Right cardiac atrium (tissue), 5 donors: ENCODE measurements at regions not wholly inside any gene's neighbourhood (a gene's known extent, or its start where the extent isn't known, plus 50 kb on each side); places are given as distances from the start of the nearest gene placed in this dataset.

Experiments
- ATAC-seq, 2 donors: fragments of 200-7000 bp; cut with Tn5 transposase; one replicate each; pipeline versions ENCODE4 v1.8.0 to v1.9.1; 2020; ENCODE audit warnings: moderate library complexity in 2 of 2, mild to moderate bottlenecking in 1 of 2
- DNase-seq, 3 donors: peaks; one replicate each; pipeline ENCODE4 v3.0.0-alpha.2; 2020
- H3K27ac ChIP-seq: one replicate; pipeline ENCODE4 v1.5.1; 2013; ENCODE audit warnings: mild to moderate bottlenecking, low read length, control low read depth, moderate library complexity
- H3K27me3 ChIP-seq: one replicate; pipeline ENCODE4 v1.6.1; 2013; ENCODE audit not compliant: control insufficient read depth, insufficient read depth
- H3K4me1 ChIP-seq: one replicate; pipeline ENCODE4 v1.6.1; 2013; ENCODE audit warnings: low read length; ENCODE audit not compliant: control insufficient read depth, insufficient read depth
- H3K4me3 ChIP-seq: one replicate; pipeline ENCODE4 v1.5.1; 2013; ENCODE audit warnings: low read length, control low read depth
- H3K9me3 ChIP-seq: one replicate; pipeline ENCODE4 v1.6.1; 2013; ENCODE audit warnings: low read length; ENCODE audit not compliant: control insufficient read depth
- WGBS: extraction: QIAGEN DNeasy Blood & Tissue Kit; methylation state at CpG from one replicate; pipeline ENCODE4 v1.1.7; 2013; 5-methylcytosine and 5-hydroxymethylcytosine counted together
- intact Hi-C, 4 donors: fragments of 100-400 bp; cut with DNase I; formaldehyde crosslinking; loops; one replicate each; pipeline versions ENCODE4 v1.11.0 to v1.14.0; 2022 to 2023
- donor health status: healthy with polysubstance abuse.
- donor health status: DM: no; HTN: yes; CAD: no.
- donor health status: DM: no; HTN: no; CAD: no.
- donor health status: DM: no; HTN: yes; CAD: no; lungs with severe emphysema.
- donor health status: DM: yes; HTN: yes; CAD: no.

- H3K4me3 ChIP-seq: no peak overlapping the region
- no peak for ATAC-seq
- H3K27me3 ChIP-seq: no peaks in the 10 kb centered on the region
- WGBS: 88% methylated on average over 6 of the region's 6 CpGs
- H3K9me3 ChIP-seq: no peaks in the 10 kb centered on the region
- no peak overlapping the region for H3K27ac ChIP-seq
- no peaks in the 10 kb centered on the region for H3K4me1 ChIP-seq
- DNase-seq: peak in 1 of 3 donors; percentile 12
- intact Hi-C loops: no loop called here
Observed at GRCh38 chr10:106467506-106467905, 697.0 kb downstream of the SORCS1 start.

- no peak overlapping the region for H3K27ac ChIP-seq
- DNase-seq (no peak), ATAC-seq (no peak)
- intact Hi-C loops: no loop called here
- WGBS: 82% methylated on average over 3 of the region's 3 CpGs
- H3K4me3 ChIP-seq: no peak overlapping the region
- no peaks in the 10 kb centered on the region for H3K4me1 ChIP-seq
- no peaks in the 10 kb centered on the region for H3K9me3 ChIP-seq
- no peaks in the 10 kb centered on the region for H3K27me3 ChIP-seq
Observed at GRCh38 chr10:106457522-106457921, 707.0 kb downstream of the SORCS1 start.

GRCh38 chr10:106454233-106454632 is 710.3 kb downstream of the SORCS1 start:
- WGBS: 85% methylated on average over 3 of the region's 3 CpGs
- no peak overlapping the region for H3K4me3 ChIP-seq
- no peaks in the 10 kb centered on the region for H3K9me3 ChIP-seq
- H3K27ac ChIP-seq: no peak overlapping the region
- H3K27me3 ChIP-seq: no peaks in the 10 kb centered on the region
- DNase-seq: no peak
- no peaks in the 10 kb centered on the region for H3K4me1 ChIP-seq
- no peak for ATAC-seq
- intact Hi-C loops: no loop called here

DNA sequence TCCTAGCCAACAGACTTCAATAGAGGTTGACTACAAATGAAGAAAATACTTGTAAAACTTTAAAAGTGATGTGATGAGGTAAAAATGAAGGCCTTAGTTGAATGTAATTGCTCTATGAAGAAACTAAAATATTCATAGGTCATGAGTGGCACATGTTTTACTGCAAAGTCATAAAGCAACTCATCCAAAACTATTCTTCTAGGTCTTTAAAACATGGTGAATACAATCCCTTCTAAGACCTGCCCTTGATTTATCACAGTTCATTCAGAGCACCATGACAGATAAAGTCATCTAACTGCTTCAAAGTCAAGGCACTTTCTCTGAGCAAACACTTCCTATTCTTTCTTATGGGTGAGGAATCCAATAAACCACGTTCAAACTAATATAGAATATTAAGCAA is 713.5 kb downstream of the SORCS1 start:
- no peak for ATAC-seq
- Histone ChIP-seq H3K4me3 (no peak overlapping the region), H3K9me3 (no peaks in the 10 kb centered on the region), H3K27me3 (no peaks in the 10 kb centered on the region), H3K27ac (no peak overlapping the region), H3K4me1 (no peaks in the 10 kb centered on the region)
- 66% methylated on average over 1 of the region's 1 CpG for WGBS
- no peak for DNase-seq
- intact Hi-C loops: no loop called here

DNA sequence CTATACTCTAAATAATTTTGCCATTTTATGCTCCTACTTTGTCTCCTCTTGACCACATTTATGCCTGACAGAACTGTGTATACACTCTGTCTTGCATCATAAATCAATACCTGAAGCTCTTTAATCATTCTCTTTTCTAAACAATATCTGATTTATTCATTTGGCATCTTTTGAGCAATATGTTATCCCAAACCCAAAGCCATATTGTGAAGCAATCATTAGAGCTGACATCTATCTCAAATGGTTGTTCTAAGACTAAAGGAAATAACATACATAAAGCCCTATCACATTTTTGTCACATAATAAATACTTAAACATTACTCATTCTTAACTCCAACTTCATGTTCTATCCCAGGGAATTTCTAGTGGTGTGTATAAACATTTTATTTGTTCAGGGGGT is 717.6 kb downstream of the SORCS1 start:
- H3K4me3 ChIP-seq: no peak overlapping the region
- ATAC-seq (no peak), DNase-seq (no peak)
- no peaks in the 10 kb centered on the region for H3K9me3 ChIP-seq
- H3K27ac ChIP-seq: no peak overlapping the region
- H3K27me3 ChIP-seq: no peaks in the 10 kb centered on the region
- intact Hi-C loops: no loop called here
- no peaks in the 10 kb centered on the region for H3K4me1 ChIP-seq

DNA sequence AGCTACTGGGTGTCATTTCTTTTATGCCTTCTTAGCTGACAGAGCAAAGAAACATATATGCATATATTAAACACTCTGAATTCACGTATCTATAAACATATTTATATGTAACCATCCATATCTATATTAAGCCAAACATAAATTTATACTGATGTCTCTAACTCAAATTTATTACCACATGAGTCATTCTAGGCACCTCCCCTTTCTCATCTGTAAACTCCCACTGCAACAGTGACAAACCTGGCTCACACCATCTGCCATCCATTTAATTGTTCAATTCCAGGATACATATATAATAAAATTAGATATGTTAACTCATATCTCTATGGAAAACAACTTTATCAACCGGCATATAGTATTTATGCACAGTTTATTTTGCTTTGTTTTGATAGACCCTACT is 722.3 kb downstream of the SORCS1 start:
- 59% methylated on average over 2 of the region's 2 CpGs for WGBS
- Histone ChIP-seq H3K4me3 (no peak overlapping the region), H3K27me3 (no peaks in the 10 kb centered on the region), H3K4me1 (no peaks in the 10 kb centered on the region), H3K27ac (no peak overlapping the region), H3K9me3 (no peaks in the 10 kb centered on the region)
- no peak for DNase-seq
- ATAC-seq: no peak
- intact Hi-C loops: no loop called here

DNA sequence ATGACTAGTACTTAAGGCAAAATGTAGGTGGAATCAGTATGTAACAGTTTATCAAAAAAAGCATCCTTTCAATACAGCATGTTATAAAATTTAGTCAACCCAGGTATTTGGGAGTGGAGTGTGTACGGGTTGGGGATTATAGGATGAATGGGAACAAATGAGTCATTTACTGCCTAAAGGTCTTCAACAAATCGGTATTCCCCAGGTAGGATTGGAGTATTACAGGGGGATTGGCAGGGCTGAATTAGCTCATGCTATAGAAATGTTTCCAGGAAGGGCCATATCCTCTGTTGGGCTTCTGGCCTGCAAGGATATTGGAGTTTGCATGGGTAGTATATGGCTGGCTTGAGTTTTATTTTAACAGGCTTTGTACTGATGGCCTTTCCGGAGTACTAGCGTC is 723.7 kb downstream of the SORCS1 start:
- no peak for DNase-seq
- Histone ChIP-seq H3K27ac (no peak overlapping the region), H3K4me3 (no peak overlapping the region), H3K9me3 (no peaks in the 10 kb centered on the region), H3K27me3 (no peaks in the 10 kb centered on the region), H3K4me1 (no peaks in the 10 kb centered on the region)
- ATAC-seq: no peak
- 74% methylated on average over 4 of the region's 4 CpGs for WGBS
- intact Hi-C loops: no loop called here

- Histone ChIP-seq H3K27me3 (no peaks in the 10 kb centered on the region), H3K27ac (no peak overlapping the region), H3K4me1 (no peaks in the 10 kb centered on the region), H3K9me3 (no peaks in the 10 kb centered on the region), H3K4me3 (no peak overlapping the region)
- intact Hi-C loops: no loop called here
- DNase-seq (no peak), ATAC-seq (no peak)
- 89% methylated on average over 2 of the region's 2 CpGs for WGBS
Observed at GRCh38 chr10:106440355-106440754, 724.2 kb downstream of the SORCS1 start.

- no peak overlapping the region for H3K4me3 ChIP-seq
- WGBS: 81% methylated on average over 3 of the region's 3 CpGs
- DNase-seq (no peak), ATAC-seq (no peak)
- no peaks in the 10 kb centered on the region for H3K27me3 ChIP-seq
- H3K4me1 ChIP-seq: no peaks in the 10 kb centered on the region
- H3K27ac ChIP-seq: no peak overlapping the region
- intact Hi-C loops: no loop called here
- H3K9me3 ChIP-seq: no peaks in the 10 kb centered on the region
Observed at GRCh38 chr10:106439366-106439765, 725.1 kb downstream of the SORCS1 start.

DNA sequence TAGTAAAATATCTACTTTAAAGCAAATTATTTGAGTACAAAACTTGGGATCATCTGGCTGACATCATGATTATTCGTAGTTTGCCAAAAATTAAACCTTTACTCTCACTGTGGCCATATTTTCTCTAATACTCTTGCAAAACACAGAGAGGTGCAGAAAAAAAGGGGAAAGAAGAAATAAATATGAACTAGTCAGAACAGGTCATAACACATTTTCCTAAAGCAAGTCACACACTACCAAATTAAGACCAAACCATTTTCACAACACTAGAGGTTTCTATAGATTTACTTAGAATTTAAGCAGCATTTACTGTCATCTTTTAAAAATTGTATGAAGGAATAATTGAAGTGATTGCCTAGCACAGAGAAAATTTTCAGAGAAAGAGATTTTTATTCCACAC is 726.1 kb downstream of the SORCS1 start:
- WGBS: 48% methylated on average over 1 of the region's 1 CpG
- Histone ChIP-seq H3K9me3 (no peaks in the 10 kb centered on the region), H3K27ac (no peak overlapping the region), H3K4me3 (no peak overlapping the region), H3K27me3 (no peaks in the 10 kb centered on the region), H3K4me1 (no peaks in the 10 kb centered on the region)
- ATAC-seq (no peak), DNase-seq (no peak)
- intact Hi-C loops: no loop called here

DNA sequence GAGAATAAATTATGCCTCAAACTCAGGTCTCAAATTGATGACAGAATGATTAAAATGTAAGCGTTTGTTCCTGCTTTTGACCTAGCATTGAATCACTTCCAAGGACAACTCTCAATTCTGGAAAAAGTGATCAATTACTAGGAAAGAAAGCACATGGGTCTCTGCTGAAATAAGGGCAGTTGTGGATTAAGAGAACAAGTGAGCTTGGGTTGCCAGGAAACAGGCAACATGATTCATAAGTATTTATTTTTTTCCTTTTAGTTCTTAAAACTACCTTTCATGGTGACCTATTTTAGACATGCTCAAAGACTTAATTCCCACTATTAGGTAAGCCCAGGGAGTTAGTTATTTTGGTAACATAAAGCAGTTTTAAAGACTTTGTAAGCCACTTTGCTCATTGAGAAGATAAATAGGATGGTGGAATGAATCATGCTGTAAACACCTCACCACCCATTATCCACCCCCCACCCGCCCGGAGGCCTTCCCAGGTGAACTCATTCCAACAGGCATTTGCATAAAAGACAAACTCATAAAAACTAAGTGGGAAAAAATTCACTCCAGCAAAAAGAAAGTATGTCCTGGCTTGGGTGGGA is 728.3 kb downstream of the SORCS1 start:
- no peak for DNase-seq
- WGBS: 82% methylated on average over 3 of the region's 3 CpGs
- intact Hi-C loops: no loop called here
- no peak overlapping the region for H3K4me3 ChIP-seq
- H3K9me3 ChIP-seq: no peaks in the 10 kb centered on the region
- H3K27ac ChIP-seq: no peak overlapping the region
- H3K4me1 ChIP-seq: no peaks in the 10 kb centered on the region
- H3K27me3 ChIP-seq: no peaks in the 10 kb centered on the region
- no peak for ATAC-seq

- H3K27ac ChIP-seq: no peak overlapping the region
- no peak overlapping the region for H3K4me3 ChIP-seq
- 79% methylated on average over 1 of the region's 1 CpG for WGBS
- no peaks in the 10 kb centered on the region for H3K4me1 ChIP-seq
- intact Hi-C loops: no loop called here
- H3K9me3 ChIP-seq: no peaks in the 10 kb centered on the region
- ATAC-seq (no peak), DNase-seq (no peak)
- no peaks in the 10 kb centered on the region for H3K27me3 ChIP-seq
Observed at GRCh38 chr10:106435081-106435480, 729.4 kb downstream of the SORCS1 start.
